ENCODE measurements at regions not wholly inside any gene's neighbourhood (a gene's known extent, or its start where the extent isn't known, plus 50 kb on each side); places are given as distances from the start of the nearest gene placed in this dataset.

DNA sequence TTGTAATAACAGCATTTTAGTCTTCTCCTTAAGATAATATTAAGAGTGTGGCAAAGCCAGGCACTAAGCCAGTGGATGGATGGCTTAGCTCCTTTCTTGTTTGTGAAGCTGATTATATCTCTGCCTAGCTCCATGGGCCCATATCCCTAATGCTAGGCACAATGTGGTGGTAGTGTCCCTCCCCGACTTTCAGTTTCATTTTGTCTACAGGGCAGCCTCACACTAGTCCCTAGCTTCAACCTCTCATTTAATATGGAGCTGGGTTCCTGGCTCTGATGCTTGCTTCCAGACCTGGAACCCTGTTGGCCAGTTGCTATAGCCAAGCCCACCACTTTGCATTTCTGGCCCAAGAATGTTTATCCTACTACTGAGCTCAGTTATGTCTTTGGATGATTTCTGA lies 437.0 kb upstream of the MEIS1 start:
- H3K27ac ChIP-seq: no peak overlapping the region
- no peak overlapping the region for H3K4me3 ChIP-seq (ENCODE audit: low read depth, low read length)
- H3K9me3 ChIP-seq (ENCODE audit: severe bottlenecking): no peaks in the 10 kb centered on the region
- TF ChIP-seq, protein P1, sequence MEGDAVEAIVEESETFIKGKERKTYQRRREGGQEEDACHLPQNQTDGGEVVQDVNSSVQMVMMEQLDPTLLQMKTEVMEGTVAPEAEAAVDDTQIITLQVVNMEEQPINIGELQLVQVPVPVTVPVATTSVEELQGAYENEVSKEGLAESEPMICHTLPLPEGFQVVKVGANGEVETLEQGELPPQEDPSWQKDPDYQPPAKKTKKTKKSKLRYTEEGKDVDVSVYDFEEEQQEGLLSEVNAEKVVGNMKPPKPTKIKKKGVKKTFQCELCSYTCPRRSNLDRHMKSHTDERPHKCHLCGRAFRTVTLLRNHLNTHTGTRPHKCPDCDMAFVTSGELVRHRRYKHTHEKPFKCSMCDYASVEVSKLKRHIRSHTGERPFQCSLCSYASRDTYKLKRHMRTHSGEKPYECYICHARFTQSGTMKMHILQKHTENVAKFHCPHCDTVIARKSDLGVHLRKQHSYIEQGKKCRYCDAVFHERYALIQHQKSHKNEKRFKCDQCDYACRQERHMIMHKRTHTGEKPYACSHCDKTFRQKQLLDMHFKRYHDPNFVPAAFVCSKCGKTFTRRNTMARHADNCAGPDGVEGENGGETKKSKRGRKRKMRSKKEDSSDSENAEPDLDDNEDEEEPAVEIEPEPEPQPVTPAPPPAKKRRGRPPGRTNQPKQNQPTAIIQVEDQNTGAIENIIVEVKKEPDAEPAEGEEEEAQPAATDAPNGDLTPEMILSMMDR (IDR thresholded peaks at IDR 0.05; ENCODE audit: low read depth, low read length): no peak
- no peak for DNase-seq
- H3K27me3 ChIP-seq (ENCODE audit: insufficient read depth, low read depth, severe bottlenecking): peaks cover 69% of the 10 kb centered on the region
- no peaks in the 10 kb centered on the region for H3K36me3 ChIP-seq

DNA sequence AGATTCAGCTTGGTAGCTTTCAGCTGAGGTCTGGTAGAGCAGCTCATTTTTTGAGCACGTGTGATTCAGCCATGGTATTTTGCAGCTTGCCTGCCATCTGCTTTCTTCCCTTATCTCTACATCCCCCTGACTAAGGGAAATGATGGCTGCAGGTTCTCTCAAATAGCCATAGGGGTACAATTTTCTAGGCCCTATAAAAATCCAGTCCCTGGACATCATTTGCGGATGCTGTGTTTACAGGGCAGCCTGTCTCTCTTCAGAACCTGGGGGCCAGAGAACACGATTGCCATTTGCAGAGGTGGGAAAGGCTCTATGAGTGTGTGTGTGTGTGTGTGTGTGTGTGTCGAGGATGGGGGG lies 442.7 kb upstream of the MEIS1 start:
- TF ChIP-seq, protein P1 (IDR thresholded peaks at IDR 0.05; ENCODE audit: low read depth, low read length): no peak
- H3K36me3 ChIP-seq: no peaks in the 10 kb centered on the region
- H3K4me3 ChIP-seq (ENCODE audit: low read depth, low read length): no peak overlapping the region
- H3K27ac ChIP-seq: no peak overlapping the region
- H3K27me3 ChIP-seq (ENCODE audit: insufficient read depth, low read depth, severe bottlenecking): peaks cover 90% of the 10 kb centered on the region
- no peak for DNase-seq
- H3K9me3 ChIP-seq (ENCODE audit: severe bottlenecking): no peaks in the 10 kb centered on the region

DNA sequence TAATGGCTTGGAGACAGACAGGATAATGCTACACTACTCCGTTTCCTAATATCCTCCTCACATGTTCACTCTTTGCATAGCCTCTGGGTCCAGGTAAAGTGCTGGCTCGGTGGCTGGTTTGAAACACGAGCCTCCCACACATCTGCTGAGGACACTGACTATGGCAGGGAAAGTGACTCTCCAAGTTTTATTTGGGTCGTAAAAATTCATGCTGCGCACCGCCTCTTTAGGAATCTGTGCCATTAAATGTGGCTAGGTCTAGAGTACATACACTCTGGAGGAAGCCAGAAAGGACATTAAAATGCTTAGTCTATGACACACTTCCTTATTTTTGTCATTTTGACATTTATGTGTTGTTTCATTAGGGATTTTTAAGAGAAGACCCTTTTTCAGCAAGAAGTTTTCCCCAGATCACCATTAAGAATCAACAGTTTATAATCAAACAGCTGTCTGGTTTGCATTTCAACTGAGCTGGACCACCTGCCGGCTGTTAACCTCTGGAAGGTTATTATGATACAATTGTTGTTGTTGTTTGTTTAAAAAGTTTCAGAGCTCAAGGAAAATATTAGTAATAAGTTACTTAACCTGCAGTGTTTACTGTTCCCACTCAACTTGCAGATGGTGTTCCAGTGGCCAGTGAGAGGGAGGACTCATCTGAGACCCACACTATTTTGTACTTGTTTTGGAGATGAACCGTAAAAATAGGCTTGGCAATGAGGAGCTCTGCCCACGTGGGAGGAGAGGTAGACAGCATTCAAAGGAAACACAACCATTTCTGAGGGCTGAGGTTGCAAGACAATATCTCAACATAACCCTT lies 443.3 kb upstream of the MEIS1 start:
- TF ChIP-seq, protein P1 (IDR thresholded peaks at IDR 0.05; ENCODE audit: low read depth, low read length): no peak
- no peaks in the 10 kb centered on the region for H3K36me3 ChIP-seq
- no peak for DNase-seq

DNA sequence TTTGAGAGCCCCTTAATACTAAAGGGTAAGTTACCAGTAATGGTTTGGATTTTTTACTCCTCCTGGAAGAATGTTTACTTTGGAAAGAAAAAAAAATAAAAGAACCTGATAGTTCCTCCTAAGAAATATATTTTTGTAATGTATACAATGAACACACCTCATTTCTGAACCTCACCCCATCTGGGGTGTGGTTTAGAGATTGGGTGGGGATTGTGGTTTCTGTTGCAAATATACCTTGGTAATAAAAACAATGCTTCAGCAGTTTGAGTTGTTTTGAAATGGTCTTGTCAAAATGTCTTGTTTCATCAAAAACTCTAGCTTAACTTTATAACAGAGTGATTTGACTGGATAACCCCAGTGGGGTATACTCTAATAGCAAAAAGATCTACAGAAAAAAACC lies 448.9 kb upstream of the MEIS1 start:
- no peak for DNase-seq
- Histone ChIP-seq H3K4me3 (ENCODE audit: low read depth, low read length) (no peak overlapping the region), H3K36me3 (no peaks in the 10 kb centered on the region), H3K27ac (no peak overlapping the region), H3K27me3 (ENCODE audit: insufficient read depth, low read depth, severe bottlenecking) (peaks cover 70% of the 10 kb centered on the region), H3K9me3 (ENCODE audit: severe bottlenecking) (no peaks in the 10 kb centered on the region)
- TF ChIP-seq, protein P1 (IDR thresholded peaks at IDR 0.05; ENCODE audit: low read depth, low read length): no peak

More for the DNA sequence above, 443.3 kb upstream of the MEIS1 start:
- Histone ChIP-seq H3K27ac (no peak overlapping the region), H3K27me3 (ENCODE audit: insufficient read depth, low read depth, severe bottlenecking) (peaks cover 90% of the 10 kb centered on the region), H3K4me3 (ENCODE audit: low read depth, low read length) (no peak overlapping the region), H3K9me3 (ENCODE audit: severe bottlenecking) (no peaks in the 10 kb centered on the region)

DNA sequence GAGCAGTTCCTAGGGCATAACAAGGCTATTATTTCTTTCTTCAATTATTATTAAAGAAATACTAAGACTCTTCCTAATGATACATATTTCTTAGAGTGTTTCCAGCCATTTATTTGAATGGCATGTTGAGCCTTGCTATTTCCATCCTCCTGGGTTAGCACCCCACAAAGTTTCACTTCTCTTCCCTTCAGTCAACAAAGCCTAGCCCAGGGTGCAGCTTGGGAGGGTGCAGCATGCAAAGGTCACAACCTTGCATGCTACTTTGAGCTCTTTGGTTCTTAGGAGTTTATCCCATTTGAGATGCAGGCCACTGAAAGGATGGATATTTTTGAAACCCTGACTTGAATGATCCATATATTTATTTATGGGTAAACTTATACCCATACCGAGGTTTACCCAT lies 454.4 kb upstream of the MEIS1 start:
- H3K27ac ChIP-seq: no peak overlapping the region
- no peaks in the 10 kb centered on the region for H3K9me3 ChIP-seq (ENCODE audit: severe bottlenecking)
- no peak for DNase-seq
- H3K27me3 ChIP-seq (ENCODE audit: insufficient read depth, low read depth, severe bottlenecking): peaks cover 66% of the 10 kb centered on the region
- no peaks in the 10 kb centered on the region for H3K36me3 ChIP-seq
- TF ChIP-seq, protein P1 (IDR thresholded peaks at IDR 0.05; ENCODE audit: low read depth, low read length): no peak
- no peak overlapping the region for H3K4me3 ChIP-seq (ENCODE audit: low read depth, low read length)

DNA sequence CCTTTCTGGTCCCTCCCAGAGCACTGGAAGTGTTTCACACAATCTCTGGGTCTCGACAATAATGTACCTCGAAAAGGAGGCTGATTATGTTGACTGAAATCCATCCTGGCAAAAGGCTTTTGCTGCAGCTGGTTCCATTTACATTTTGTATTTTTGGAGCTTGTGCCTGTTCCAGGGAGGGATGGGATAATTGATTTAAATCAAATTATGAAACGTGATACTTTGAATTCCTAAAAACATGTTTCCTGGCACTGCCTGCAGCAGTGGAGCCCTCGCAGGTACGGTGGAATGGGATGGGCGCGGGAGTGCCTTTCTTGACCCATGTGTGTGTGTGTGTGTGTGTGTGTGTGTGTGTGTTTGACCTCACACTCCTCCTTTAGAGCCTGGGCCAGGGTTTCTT lies 455.5 kb upstream of the MEIS1 start:
- Histone ChIP-seq H3K27me3 (ENCODE audit: insufficient read depth, low read depth, severe bottlenecking) (peaks cover 67% of the 10 kb centered on the region), H3K4me3 (ENCODE audit: low read depth, low read length) (no peak overlapping the region), H3K27ac (no peak overlapping the region), H3K36me3 (no peaks in the 10 kb centered on the region), H3K9me3 (ENCODE audit: severe bottlenecking) (no peaks in the 10 kb centered on the region)
- DNase-seq: no peak
- TF ChIP-seq, protein P1 (IDR thresholded peaks at IDR 0.05; ENCODE audit: low read depth, low read length): no peak

Measured in WERI-Rb-1 (cell line).